Gastrocnemius medialis (tissue), 4 donors: ENCODE measurements at regions not wholly inside any gene's neighbourhood (a gene's known extent, or its start where the extent isn't known, plus 50 kb on each side); places are given as distances from the start of the nearest gene placed in this dataset.

Experiments used
- CTCF ChIP-seq, 5 experiments: fragments of 450-650 bp in 3 of 5; fragments of 200-600 bp in 2 of 5; sonication (generic) in 2 of 5; IDR thresholded peaks in 4 of 5; conservative IDR thresholded peaks in 1 of 5; 1 replicate in 4 of 5; 2 replicates in 1 of 5; pipeline ENCODE4 v1.5.1; 2016 to 2019; ENCODE audit warnings: antibody characterized with exemption in 5 of 5, mild to moderate bottlenecking in 3 of 5, moderate library complexity in 3 of 5
- POLR2A ChIP-seq, 2 donors: fragments of 450-650 bp; IDR thresholded peaks; one replicate each; pipeline ENCODE4 v1.6.1; 2017; ENCODE audit warnings: antibody characterized with exemption in 2 of 2, mild to moderate bottlenecking in 2 of 2, moderate library complexity in 2 of 2

GRCh38 chr11:15911377-15912044 is 444.8 kb downstream of the SOX6 start:
- TF ChIP-seq CTCF (IDR thresholded peaks at IDR 0.05 in 4 of 5, conservative IDR thresholded peaks at IDR 0.05 in 1 of 5) (no peak), POLR2A (IDR thresholded peaks at IDR 0.05) (no peak)
